HG03378 (cell line): ENCODE measurements at regions not wholly inside any gene's neighbourhood (a gene's known extent, or its start where the extent isn't known, plus 50 kb on each side); places are given as distances from the start of the nearest gene placed in this dataset.
"Not testable (repeated sequence)": the region's sequence is repeated elsewhere in the genome, so short reads cannot be mapped to it uniquely, and the experiment has no call there.

Experiments used
- ATAC-seq: cut with Tn5 transposase; IDR thresholded peaks from one replicate; pipeline ENCODE4 v1.9.1; 2021; ENCODE audit warnings: mild to moderate bottlenecking, moderate library complexity; ENCODE audit not compliant: unreplicated experiment

- no peak for ATAC-seq
Observed at GRCh38 chr19:30228835-30229524, 143.2 kb upstream of the ZNF536 start.

- ATAC-seq: no peak
Observed at GRCh38 chr19:30229525-30230174, 142.5 kb upstream of the ZNF536 start.

DNA sequence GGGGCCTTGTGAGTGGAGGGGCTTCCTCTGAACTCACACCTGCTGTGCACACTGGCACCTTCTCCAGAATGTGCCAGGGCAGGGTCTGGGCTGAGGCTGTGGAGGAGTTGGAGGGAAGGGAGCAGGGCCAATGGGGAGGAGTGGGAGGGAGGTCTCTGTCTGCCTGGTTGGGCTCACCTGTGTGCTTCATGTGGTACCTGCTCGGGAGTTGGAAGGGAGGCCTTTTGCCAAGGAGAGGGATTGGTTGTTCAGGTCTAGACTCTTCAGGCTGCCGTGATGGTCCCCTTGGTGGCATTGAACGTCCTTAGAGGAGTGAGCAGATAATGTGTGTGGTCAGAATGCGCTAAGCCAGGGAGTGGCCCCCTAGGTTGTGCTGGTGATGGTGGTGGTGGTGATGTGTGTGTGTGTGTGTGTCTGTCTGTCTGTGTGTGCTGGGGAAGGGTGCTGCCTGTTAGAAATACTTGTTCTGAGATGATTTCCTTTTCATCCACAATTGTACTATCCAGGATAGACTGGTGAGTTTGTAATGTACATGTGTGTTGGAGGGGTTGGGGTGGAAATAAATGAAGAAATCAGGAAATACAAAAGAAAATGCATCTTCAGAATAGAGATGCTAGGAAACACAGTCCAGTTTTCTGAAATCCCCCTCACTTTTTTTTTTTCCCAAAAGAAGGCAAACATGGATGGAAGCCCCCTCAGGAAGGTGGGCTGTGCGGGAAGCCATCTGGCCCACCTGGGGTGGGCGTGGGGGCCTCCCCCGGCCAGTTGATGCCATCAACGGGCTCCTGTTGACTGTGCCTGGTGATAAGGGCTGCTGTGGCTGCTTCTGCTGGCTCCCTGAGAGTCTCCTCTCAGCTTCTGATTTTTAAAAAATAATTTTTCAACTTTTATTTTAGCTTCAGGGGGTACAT, 140.5 kb upstream of the ZNF536 start:
- no peak for ATAC-seq

DNA sequence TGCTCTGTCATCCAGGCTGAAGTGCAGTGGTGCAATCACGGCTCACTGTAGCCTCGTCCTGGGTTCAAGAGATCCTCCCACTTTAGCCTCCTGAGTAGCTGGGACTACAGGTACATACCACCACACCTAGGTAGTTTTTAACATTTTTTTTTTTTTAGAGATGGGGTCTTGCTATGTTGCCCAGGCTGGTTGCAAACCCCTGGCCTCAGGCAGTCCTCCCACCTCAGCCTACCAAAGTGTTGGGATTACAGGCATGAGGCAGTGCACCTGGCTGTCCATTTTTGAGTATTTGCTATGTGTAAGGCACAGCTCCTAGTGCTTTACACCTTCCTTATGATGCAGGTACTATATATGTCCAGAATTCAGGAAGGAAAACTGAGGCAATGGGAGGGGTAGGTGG, 138.8 kb upstream of the ZNF536 start:
- no peak for ATAC-seq

GRCh38 chr19:30235946-30236345, 136.2 kb upstream of the ZNF536 start:
- ATAC-seq: no peak

- no peak for ATAC-seq
Observed at GRCh38 chr19:30236587-30236986, 135.6 kb upstream of the ZNF536 start.

DNA sequence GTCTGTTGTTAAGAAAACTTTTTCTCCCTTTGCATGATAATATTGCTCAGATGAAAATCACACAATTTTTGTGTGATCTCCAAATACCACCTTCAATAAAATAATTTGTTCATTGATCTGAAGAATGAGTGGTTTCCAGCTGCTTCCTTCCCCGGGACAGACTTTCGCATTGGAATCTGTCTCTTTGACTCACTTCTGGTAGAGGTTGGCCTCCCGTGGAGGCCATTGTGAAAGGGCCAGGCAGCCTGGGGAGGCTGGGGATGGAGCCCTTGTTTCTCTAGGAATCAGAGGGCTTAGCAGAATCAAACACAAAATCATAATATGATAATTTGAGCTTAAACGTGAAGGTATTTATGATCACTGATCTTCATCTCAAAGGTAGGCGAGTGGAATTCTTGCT, 135.0 kb upstream of the ZNF536 start:
- ATAC-seq: no peak

DNA sequence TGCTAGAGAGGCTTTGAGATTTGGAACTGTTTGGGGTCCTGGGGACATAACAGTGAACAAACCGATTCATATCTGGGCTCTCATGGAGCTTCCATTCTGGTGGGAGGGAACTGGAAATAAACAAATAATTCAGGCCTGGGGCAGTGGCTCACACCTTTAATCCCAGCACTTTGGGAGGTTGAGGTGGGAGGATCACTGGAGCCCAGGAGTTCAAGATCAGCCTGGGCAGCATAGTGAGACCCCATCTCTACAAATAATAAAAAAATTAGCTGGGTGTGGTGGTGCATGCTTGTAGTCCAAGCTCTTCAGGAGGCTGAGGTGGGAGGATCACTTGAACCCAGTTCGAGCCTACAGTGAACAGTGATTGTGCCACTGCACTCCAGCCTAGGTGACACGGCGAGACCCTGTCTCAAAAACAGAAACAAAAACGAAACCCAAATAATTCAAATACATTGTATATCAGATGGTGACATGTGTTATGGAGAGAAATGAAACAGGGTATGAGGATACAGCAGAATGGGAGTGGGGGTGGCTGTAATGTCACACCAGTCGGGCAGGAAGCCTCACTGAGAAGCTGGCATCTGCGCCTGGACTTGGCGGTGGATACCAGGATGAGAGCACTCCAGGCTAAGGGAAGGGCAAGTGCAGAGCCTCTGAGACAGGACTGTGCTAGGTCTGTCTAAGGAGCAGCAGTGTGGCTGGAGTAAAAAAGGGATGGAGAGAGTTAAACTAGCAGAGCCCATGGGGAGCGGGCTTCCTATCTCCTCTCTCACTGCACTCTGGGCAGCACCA, 131.1 kb upstream of the ZNF536 start:
- no peak for ATAC-seq

GRCh38 chr19:30244533-30244932, 127.7 kb upstream of the ZNF536 start:
- ATAC-seq: no peak

DNA sequence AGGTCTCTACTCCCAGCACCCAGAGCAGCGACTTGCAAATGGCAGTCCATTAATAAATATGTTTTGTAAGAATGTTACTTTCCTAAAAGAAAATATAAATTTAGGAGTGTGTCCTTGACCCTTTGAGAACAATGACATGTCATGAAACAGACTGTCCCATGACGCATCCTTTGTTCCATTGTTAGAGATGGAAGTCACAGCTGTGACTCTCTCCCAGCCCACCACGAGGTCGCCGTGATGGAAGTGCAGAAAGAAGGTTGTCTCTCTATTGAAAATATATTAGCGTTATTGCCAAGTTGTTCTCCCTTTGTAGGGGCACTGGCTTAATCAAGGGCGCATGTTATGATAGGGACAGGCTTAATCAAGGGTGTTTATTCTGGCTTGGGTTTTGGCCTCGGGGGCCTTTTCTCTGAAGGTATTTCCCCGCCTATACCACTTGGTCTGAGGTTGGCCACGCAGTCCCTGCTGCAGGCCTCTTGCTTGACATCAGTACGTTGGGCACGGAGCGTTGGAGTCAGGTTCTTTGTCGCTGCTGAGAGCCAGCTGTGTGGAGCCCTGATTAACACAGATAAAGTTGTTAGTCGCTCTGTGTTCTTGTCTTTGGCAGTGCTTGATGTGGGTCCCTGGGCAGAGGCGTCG, 126.7 kb upstream of the ZNF536 start:
- ATAC-seq: no peak

DNA sequence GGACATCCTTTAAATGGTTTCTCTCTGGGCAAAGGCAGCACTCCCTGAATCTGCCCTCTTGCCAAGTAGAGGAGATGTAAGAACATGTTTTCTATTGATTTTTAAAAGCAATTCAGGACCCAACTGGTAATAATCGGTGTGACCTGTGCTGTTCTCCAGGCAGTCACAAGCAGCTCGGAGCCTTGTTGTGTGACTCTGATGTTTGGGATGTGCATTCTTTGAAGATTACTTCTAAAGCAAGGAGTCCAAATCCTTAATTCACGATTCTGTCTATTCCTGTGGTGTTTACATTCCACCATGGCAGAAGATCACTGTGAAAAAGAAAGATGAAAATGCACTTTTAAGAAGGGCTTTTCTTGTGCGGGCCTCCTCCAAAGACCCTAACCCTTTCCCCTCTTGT, 122.3 kb upstream of the ZNF536 start:
- ATAC-seq: no peak

DNA sequence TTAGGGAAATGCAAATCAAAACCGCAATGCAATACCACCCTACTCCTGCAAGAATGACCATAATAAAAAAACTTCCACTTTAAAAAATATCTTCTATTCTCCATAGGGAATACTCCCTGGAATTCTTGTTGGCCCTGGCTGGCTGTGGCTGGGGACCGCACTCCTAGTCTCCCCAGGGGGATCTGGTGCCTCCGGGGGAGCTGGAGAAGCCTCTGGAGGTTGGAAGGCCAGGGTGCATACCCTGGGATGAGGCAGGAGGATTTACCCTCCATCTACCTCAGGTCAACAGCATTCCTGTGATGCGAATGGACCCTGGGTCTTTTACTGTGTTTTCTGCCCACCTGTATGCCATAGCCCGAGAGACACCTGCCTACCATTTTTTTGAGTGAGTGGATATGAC, 120.0 kb upstream of the ZNF536 start:
- no peak for ATAC-seq

DNA sequence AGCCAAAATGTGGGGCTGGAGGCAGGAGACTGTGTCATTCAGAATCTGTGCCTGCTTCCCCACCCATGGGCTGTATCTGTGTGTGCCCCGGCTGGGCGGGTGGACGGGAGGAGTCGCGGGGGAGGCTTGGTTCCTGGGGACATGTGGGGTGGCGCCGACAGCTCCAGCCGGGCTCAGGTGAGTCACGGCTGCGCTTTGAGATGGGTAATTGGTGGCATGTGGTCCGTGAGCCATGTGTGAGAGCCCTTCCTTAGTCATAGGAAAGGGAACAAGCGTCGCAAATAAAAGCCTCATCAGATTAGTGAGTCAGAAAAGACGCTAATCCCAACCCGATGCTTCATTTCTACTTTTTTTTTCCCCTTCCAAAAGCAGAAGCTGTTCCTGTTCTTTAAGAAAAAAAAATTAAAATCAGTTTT, 118.6 kb upstream of the ZNF536 start:
- ATAC-seq: no peak

GRCh38 chr19:30254158-30254557, 118.0 kb upstream of the ZNF536 start:
- ATAC-seq: no peak

GRCh38 chr19:30254789-30255188, 117.4 kb upstream of the ZNF536 start:
- no peak for ATAC-seq

GRCh38 chr19:30255791-30256495, 116.2 kb upstream of the ZNF536 start:
- no peak for ATAC-seq

- ATAC-seq: no peak
Observed at GRCh38 chr19:30256496-30256850, 115.7 kb upstream of the ZNF536 start.

DNA sequence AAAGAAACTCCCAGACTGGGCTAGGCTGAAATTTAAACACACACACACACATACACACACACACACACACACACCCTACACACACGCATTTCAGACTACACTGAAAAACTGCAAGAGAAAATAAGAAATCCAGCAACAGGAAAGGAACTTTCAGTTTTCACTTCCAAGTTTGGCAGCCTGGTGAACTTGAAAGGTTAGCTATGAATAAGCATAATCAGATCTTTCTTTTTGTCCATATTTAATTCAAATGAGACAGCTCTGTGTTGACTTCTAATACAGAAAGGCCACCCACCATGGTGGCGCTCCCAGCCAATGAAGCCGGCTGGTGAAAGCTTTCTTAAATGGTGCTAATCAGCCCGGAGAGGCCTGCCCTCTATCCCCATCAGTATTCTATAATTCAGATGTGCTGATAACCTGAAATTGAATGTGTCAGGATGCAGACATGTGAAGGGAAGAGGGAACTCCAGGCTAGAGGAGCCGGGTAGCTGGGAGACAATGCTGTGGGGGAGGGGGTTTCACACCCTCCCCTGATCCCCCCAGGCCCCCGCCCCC, 108.3 kb upstream of the ZNF536 start:
- ATAC-seq: no peak

DNA sequence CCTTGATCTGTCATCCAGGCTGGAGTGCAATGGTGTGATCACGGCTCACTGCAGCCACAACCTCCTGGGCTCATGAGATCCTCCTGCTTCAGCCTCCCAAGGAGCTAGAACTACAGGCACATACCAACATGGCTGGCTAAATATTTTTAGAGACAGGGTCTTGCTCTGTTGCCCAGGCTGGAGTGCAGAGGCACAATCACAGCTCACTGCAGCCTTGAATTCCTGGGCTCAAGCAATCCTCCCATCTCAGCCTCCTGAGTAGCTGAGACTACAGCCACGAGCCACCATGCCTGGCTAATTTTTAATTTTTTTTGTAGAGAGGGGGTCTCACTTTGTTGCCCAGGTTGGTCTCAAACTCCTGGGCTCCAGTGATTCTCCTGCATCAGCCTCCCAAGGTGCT, 106.3 kb upstream of the ZNF536 start:
- ATAC-seq: not testable (repeated sequence)

GRCh38 chr19:30266687-30267086, 105.5 kb upstream of the ZNF536 start:
- ATAC-seq: no peak
